Cerebellar cortex (tissue), 1 donor: ENCODE measurements at regions not wholly inside any gene's neighbourhood (a gene's known extent, or its start where the extent isn't known, plus 50 kb on each side); places are given as distances from the start of the nearest gene placed in this dataset.

Source experiments
- DNase-seq: peaks from one replicate; pipeline ENCODE4 v3.0.0-alpha.2; 2015; ENCODE audit warnings: low spot score

DNA sequence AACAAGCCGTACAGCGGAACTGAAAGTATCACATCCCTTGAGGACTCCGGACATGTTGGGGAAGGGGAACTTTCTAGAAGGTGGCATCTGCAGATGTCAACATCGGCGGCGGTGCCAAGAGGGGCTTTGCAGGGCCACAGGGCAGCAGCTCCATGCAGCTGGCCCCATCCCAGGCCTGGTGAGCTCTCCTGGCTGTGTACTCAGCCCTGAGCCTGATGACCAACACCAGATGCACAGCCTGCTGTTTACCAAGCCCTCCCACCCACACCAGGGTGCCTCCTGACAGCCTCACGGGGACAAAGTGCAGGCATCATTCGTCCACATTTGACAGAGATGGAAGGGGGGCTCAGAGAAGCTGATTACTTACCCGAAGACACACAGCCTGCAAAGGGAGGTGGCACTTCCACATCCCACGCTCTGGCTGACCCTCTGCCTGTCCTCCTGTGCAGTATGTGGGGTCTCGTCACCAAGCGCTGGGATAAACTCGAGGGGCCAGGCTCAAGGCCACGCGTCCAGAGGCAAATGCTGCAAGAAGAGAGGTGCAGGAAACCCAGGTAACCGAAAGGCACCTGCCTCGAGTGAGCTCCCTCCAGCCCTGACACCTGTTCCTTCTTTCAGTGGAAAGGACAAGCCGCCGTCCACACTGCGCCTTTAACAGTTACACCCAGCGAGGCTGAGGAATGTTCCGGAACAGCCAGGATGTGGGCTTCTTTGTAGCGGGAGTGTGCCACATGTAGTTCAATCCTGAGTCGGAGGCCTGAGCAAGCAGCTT, 69.0 kb upstream of the ASAP2 start:
- no peak for DNase-seq

GRCh38 chr2:9135822-9136558, 70.6 kb upstream of the ASAP2 start:
- no peak for DNase-seq

GRCh38 chr2:9127316-9127715, 79.3 kb upstream of the ASAP2 start:
- no peak for DNase-seq

GRCh38 chr2:9126540-9126939, 80.1 kb upstream of the ASAP2 start:
- DNase-seq: no peak

GRCh38 chr2:9124231-9124741, 82.3 kb upstream of the ASAP2 start:
- DNase-seq: no peak

- no peak for DNase-seq
Measured at GRCh38 chr2:9123069-9123468, 83.5 kb upstream of the ASAP2 start.

GRCh38 chr2:9122367-9122766, 84.2 kb upstream of the ASAP2 start:
- no peak for DNase-seq

DNA sequence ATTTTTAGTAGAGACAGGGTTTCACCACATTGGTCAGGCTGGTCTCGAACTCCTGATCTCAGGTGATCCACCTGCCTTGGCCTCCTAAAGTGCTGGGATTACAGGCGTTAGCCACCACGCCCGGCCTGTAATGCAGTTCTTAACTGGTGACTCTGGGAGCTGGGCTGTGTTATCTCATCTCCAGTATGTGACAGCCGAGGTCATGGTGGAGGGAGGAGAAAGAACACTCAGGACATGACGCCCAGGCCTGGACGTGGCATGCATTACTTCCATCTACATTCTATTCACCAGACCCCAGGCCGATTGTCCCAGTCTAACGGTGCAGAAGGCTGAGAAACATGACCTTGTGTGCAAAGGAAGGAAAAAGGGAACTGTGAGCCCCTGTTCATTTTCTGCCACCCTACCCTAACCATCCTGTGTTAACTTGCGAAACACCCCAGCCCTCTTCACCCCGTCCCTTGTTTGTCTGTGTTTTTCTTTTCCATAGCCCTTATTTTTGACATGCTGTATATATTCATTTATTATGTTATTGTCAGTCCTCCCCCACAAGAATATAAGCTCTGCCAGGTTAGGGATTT, 88.1 kb upstream of the ASAP2 start:
- no peak for DNase-seq

GRCh38 chr2:9115229-9115628, 91.4 kb upstream of the ASAP2 start:
- DNase-seq: no peak

- no peak for DNase-seq
Measured at GRCh38 chr2:9114458-9114857, 92.2 kb upstream of the ASAP2 start.

- DNase-seq: no peak
Measured at GRCh38 chr2:9113916-9114315, 92.7 kb upstream of the ASAP2 start.

GRCh38 chr2:9113262-9113661, 93.3 kb upstream of the ASAP2 start:
- DNase-seq: no peak

- DNase-seq: no peak
Measured at GRCh38 chr2:9112079-9112721, 94.4 kb upstream of the ASAP2 start.

- peak; percentile 58 for DNase-seq
Measured at GRCh38 chr2:9110893-9111569, 95.6 kb upstream of the ASAP2 start.

- DNase-seq: peak; percentile 12
Measured at GRCh38 chr2:9110346-9110884, 96.2 kb upstream of the ASAP2 start.

GRCh38 chr2:9109871-9110270, 96.7 kb upstream of the ASAP2 start:
- DNase-seq: no peak

- DNase-seq: no peak
Measured at GRCh38 chr2:9108210-9108967, 98.2 kb upstream of the ASAP2 start.

DNA sequence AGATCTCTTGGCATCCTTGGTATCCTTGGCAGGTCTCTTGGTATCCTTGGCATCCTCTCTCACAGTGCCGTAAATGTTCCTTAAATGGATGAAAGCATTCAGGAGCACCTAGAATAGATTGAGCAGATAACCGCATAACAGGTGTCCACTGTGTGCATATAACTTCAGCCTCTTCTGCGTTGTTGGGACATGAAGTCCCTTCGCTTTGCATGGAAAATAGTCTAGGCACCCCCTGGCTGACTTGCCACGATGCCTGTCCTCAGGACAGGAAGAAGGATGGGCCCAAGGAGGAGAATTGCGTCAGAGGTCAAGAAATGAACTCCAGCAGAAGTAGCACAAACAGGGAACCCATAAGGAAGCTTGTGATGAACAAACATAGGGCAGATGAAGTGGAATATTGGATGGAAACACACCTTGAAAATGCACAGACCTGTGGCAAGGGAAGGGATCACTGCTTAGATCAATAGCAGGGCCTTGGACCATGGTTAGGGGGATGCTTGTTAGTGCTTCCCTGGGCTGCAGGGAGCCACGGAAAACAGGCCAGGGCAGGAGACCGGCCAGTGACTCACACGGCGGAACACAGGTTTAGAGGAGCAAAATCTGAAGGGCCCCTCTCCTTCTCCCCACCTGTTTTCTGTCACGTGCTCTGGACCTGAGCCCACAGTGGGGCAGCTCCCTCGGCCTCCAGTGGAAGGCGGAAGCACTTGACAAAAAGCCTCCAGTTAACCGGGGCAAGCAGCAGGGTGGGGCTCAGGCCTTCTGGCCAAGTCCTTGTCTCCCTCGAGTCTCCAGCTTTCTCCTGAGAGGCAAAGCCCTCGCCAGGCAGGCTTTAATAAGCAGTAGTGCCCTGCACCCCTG, 99.2 kb upstream of the ASAP2 start:
- DNase-seq: peak; percentile 11

DNA sequence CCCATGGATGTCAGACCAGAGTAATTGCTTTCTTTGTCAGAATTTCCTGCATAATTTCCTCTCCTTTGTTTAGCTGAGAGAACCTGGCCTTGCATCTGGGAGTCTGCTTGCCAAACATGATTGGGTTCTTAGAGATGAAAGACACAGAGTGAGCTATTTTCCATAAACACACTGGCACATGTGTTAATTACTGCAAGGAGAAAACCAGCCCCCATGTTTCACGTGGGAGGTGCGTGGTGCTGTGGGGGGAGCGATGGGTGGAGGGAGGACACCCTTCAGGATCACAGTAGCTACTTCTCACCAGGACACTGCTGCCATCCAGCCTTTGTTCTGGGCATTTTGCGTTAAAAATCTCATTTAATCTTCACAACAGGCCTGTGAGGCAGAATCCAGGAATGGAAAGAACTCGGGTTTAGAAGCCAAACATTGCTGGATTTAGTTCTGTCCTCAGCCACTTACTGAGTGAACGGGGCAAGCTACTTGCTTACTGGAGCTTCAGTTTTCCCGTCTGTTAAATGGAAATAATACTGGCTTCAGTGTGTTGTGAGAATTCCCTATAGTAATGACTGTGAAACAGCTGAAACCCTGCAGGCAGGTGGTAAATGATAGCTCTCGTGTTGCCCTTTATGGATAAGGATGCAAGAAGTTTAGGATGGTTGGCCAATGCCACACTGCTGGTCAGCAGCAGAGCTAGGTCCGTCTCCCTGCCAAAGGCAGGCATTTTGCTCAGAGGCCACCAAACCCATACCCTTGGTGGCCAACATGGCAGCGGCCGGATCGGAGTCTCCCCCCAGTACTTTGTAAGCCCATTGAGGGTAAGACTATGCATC, 100.1 kb upstream of the ASAP2 start:
- DNase-seq: no peak
